ENCODE measurements at regions not wholly inside any gene's neighbourhood (a gene's known extent, or its start where the extent isn't known, plus 50 kb on each side); places are given as distances from the start of the nearest gene placed in this dataset.
"Not testable (repeated sequence)": the region's sequence is repeated elsewhere in the genome, so short reads cannot be mapped to it uniquely, and the experiment has no call there.

GRCh38 chr4:23970201-23970850 lies 80.5 kb upstream of the PPARGC1A start:
- H3K36me3 Mint-ChIP-seq (ENCODE audit: low read depth), result no peaks in the 10 kb centered on the region
- no peak overlapping the region for H3K4me3 Mint-ChIP-seq
- no peaks in the 10 kb centered on the region for H3K9me3 Mint-ChIP-seq
- no peaks in the 10 kb centered on the region for H3K27me3 Mint-ChIP-seq
- H3K27ac Mint-ChIP-seq, result no peak overlapping the region
- H3K4me1 Mint-ChIP-seq (ENCODE audit: low read depth), result no peaks in the 10 kb centered on the region

GRCh38 chr4:23969635-23970145 lies 79.8 kb upstream of the PPARGC1A start:
- H3K27ac Mint-ChIP-seq, result no peak overlapping the region
- H3K4me1 Mint-ChIP-seq (ENCODE audit: low read depth), result no peaks in the 10 kb centered on the region
- no peaks in the 10 kb centered on the region for H3K27me3 Mint-ChIP-seq
- no peaks in the 10 kb centered on the region for H3K36me3 Mint-ChIP-seq (ENCODE audit: low read depth)
- H3K9me3 Mint-ChIP-seq, result no peaks in the 10 kb centered on the region
- no peak overlapping the region for H3K4me3 Mint-ChIP-seq

- Mint-ChIP-seq H3K27me3 (no peaks in the 10 kb centered on the region), H3K36me3 (ENCODE audit: low read depth) (no peaks in the 10 kb centered on the region), H3K9me3 (peaks cover 5% of the 10 kb centered on the region), H3K27ac (no peak overlapping the region), H3K4me1 (ENCODE audit: low read depth) (no peaks in the 10 kb centered on the region), H3K4me3 (no peak overlapping the region)
These were observed 77.4 kb upstream of the PPARGC1A start for GRCh38 chr4:23967281-23967680.

- peaks cover 5% of the 10 kb centered on the region for H3K9me3 Mint-ChIP-seq
- H3K4me1 Mint-ChIP-seq (ENCODE audit: low read depth), result no peaks in the 10 kb centered on the region
- H3K36me3 Mint-ChIP-seq (ENCODE audit: low read depth), result no peaks in the 10 kb centered on the region
These were observed 76.9 kb upstream of the PPARGC1A start for GRCh38 chr4:23966725-23967124.

GRCh38 chr4:23962462-23962861 lies 72.6 kb upstream of the PPARGC1A start:
- H3K36me3 Mint-ChIP-seq (ENCODE audit: low read depth), result no peaks in the 10 kb centered on the region
- H3K4me3 Mint-ChIP-seq, result no peak overlapping the region
- H3K27ac Mint-ChIP-seq, result no peak overlapping the region
- no peaks in the 10 kb centered on the region for H3K27me3 Mint-ChIP-seq
- H3K4me1 Mint-ChIP-seq (ENCODE audit: low read depth), result no peaks in the 10 kb centered on the region
- peaks cover 5% of the 10 kb centered on the region for H3K9me3 Mint-ChIP-seq

More at GRCh38 chr4:23966725-23967124, 76.9 kb upstream of the PPARGC1A start:
- no peak overlapping the region for H3K27ac Mint-ChIP-seq
- no peak overlapping the region for H3K4me3 Mint-ChIP-seq
- H3K27me3 Mint-ChIP-seq, result no peaks in the 10 kb centered on the region

GRCh38 chr4:23961395-23961794 lies 71.5 kb upstream of the PPARGC1A start:
- not testable (repeated sequence) for H3K4me1 Mint-ChIP-seq (ENCODE audit: low read depth); H3K27ac Mint-ChIP-seq; H3K36me3 Mint-ChIP-seq (ENCODE audit: low read depth); H3K27me3 Mint-ChIP-seq; H3K4me3 Mint-ChIP-seq
- peaks cover 13% of the 10 kb centered on the region for H3K9me3 Mint-ChIP-seq

- no peak overlapping the region for H3K4me3 Mint-ChIP-seq
- H3K9me3 Mint-ChIP-seq, result peaks cover 15% of the 10 kb centered on the region
- no peak overlapping the region for H3K27ac Mint-ChIP-seq
- no peaks in the 10 kb centered on the region for H3K36me3 Mint-ChIP-seq (ENCODE audit: low read depth)
- no peaks in the 10 kb centered on the region for H3K4me1 Mint-ChIP-seq (ENCODE audit: low read depth)
- peaks cover 4% of the 10 kb centered on the region for H3K27me3 Mint-ChIP-seq
These were observed 69.7 kb upstream of the PPARGC1A start for GRCh38 chr4:23959396-23960148.

GRCh38 chr4:23958749-23959148 lies 68.9 kb upstream of the PPARGC1A start:
- Mint-ChIP-seq H3K27me3 (peaks cover 4% of the 10 kb centered on the region), H3K4me3 (no peak overlapping the region), H3K4me1 (ENCODE audit: low read depth) (no peaks in the 10 kb centered on the region), H3K36me3 (ENCODE audit: low read depth) (no peaks in the 10 kb centered on the region), H3K9me3 (peaks cover 11% of the 10 kb centered on the region), H3K27ac (no peak overlapping the region)

GRCh38 chr4:23957465-23957864 lies 67.6 kb upstream of the PPARGC1A start:
- H3K4me3 Mint-ChIP-seq, result no peak overlapping the region
- peaks cover 11% of the 10 kb centered on the region for H3K9me3 Mint-ChIP-seq
- H3K27ac Mint-ChIP-seq, result no peak overlapping the region
- H3K27me3 Mint-ChIP-seq, result peaks cover 4% of the 10 kb centered on the region
- no peaks in the 10 kb centered on the region for H3K36me3 Mint-ChIP-seq (ENCODE audit: low read depth)
- H3K4me1 Mint-ChIP-seq (ENCODE audit: low read depth), result no peaks in the 10 kb centered on the region

GRCh38 chr4:23956601-23957364 lies 66.9 kb upstream of the PPARGC1A start:
- H3K9me3 Mint-ChIP-seq, result peaks cover 11% of the 10 kb centered on the region
- H3K4me3 Mint-ChIP-seq, result no peak overlapping the region
- peaks cover 4% of the 10 kb centered on the region for H3K27me3 Mint-ChIP-seq
- no peaks in the 10 kb centered on the region for H3K36me3 Mint-ChIP-seq (ENCODE audit: low read depth)
- H3K4me1 Mint-ChIP-seq (ENCODE audit: low read depth), result no peaks in the 10 kb centered on the region
- no peak overlapping the region for H3K27ac Mint-ChIP-seq

GRCh38 chr4:23952258-23952657 lies 62.4 kb upstream of the PPARGC1A start:
- Mint-ChIP-seq H3K36me3 (ENCODE audit: low read depth) (no peaks in the 10 kb centered on the region), H3K27me3 (peaks cover 4% of the 10 kb centered on the region), H3K4me3 (no peak overlapping the region), H3K4me1 (ENCODE audit: low read depth) (no peaks in the 10 kb centered on the region), H3K27ac (no peak overlapping the region), H3K9me3 (peaks cover 19% of the 10 kb centered on the region)

- Mint-ChIP-seq H3K4me3 (no peak overlapping the region), H3K27me3 (no peaks in the 10 kb centered on the region)
These were observed 58.0 kb upstream of the PPARGC1A start for GRCh38 chr4:23947826-23948225.

GRCh38 chr4:23946299-23946698 lies 56.5 kb upstream of the PPARGC1A start:
- Mint-ChIP-seq H3K4me3 (no peak overlapping the region), H3K4me1 (ENCODE audit: low read depth) (no peaks in the 10 kb centered on the region), H3K27ac (no peak overlapping the region), H3K36me3 (ENCODE audit: low read depth) (no peaks in the 10 kb centered on the region), H3K27me3 (peaks cover 3% of the 10 kb centered on the region), H3K9me3 (peaks cover 9% of the 10 kb centered on the region)

More at GRCh38 chr4:23947826-23948225, 58.0 kb upstream of the PPARGC1A start:
- H3K27ac Mint-ChIP-seq, result no peak overlapping the region
- no peaks in the 10 kb centered on the region for H3K36me3 Mint-ChIP-seq (ENCODE audit: low read depth)
- H3K4me1 Mint-ChIP-seq (ENCODE audit: low read depth), result no peaks in the 10 kb centered on the region
- peaks cover 9% of the 10 kb centered on the region for H3K9me3 Mint-ChIP-seq

- no peaks in the 10 kb centered on the region for H3K4me1 Mint-ChIP-seq (ENCODE audit: low read depth)
- H3K27me3 Mint-ChIP-seq, result peaks cover 3% of the 10 kb centered on the region
- H3K9me3 Mint-ChIP-seq, result peaks cover 3% of the 10 kb centered on the region
- no peak overlapping the region for H3K4me3 Mint-ChIP-seq
- H3K27ac Mint-ChIP-seq, result no peak overlapping the region
- H3K36me3 Mint-ChIP-seq (ENCODE audit: low read depth), result no peaks in the 10 kb centered on the region
These were observed 55.7 kb upstream of the PPARGC1A start for GRCh38 chr4:23945451-23946017.

- H3K36me3 Mint-ChIP-seq (ENCODE audit: low read depth); H3K27me3 Mint-ChIP-seq; H3K4me1 Mint-ChIP-seq (ENCODE audit: low read depth); H3K9me3 Mint-ChIP-seq; H3K4me3 Mint-ChIP-seq; H3K27ac Mint-ChIP-seq: not testable (repeated sequence)
These were observed 54.7 kb upstream of the PPARGC1A start for GRCh38 chr4:23944556-23944955.
